ENCODE measurements at regions not wholly inside any gene's neighbourhood (a gene's known extent, or its start where the extent isn't known, plus 50 kb on each side); places are given as distances from the start of the nearest gene placed in this dataset.
"Not testable (repeated sequence)": the region's sequence is repeated elsewhere in the genome, so short reads cannot be mapped to it uniquely, and the experiment has no call there.

- TF ChIP-seq EZH2phosphoT487 (IDR thresholded peaks at IDR 0.05; ENCODE audit: low read depth, severe bottlenecking, unreplicated experiment): no peak
- Histone ChIP-seq H3K9me2 (replicated peaks; ENCODE audit: insufficient read depth) (no peaks in the 10 kb centered on the region), H3K4me2 (no peak overlapping the region), H3K36me3 (replicated peaks; ENCODE audit: insufficient read depth, low read depth) (no peaks in the 10 kb centered on the region), H3K9me3 (ENCODE audit: low read depth) (no peaks in the 10 kb centered on the region), H3K27ac (no peak overlapping the region), H3K4me3 (no peak overlapping the region), H3K4me1 (ENCODE audit: insufficient read depth) (no peaks in the 10 kb centered on the region), H3K79me2 (no peaks in the 10 kb centered on the region), H3K27me3 (no peaks in the 10 kb centered on the region), H2AFZ (no peak overlapping the region), H4K20me1 (ENCODE audit: insufficient read depth, poor library complexity, severe bottlenecking) (no peaks in the 10 kb centered on the region)
- 91% methylated on average over 5 of the region's 5 CpGs for WGBS (ENCODE audit: low lambda C conversion rate, missing lambda C conversion rate)
- DNase-seq (ENCODE audit: low spot score): no peak
These were observed 190.8 kb upstream of the NDUFV2 start for GRCh38 chr18:8911408-8912340.

- Histone ChIP-seq H3K27me3 (no peaks in the 10 kb centered on the region), H3K36me3 (replicated peaks; ENCODE audit: insufficient read depth, low read depth) (no peaks in the 10 kb centered on the region), H4K20me1 (ENCODE audit: insufficient read depth, poor library complexity, severe bottlenecking) (no peaks in the 10 kb centered on the region), H3K9me3 (ENCODE audit: low read depth) (no peaks in the 10 kb centered on the region), H3K27ac (no peak overlapping the region), H3K4me3 (no peak overlapping the region), H3K9me2 (replicated peaks; ENCODE audit: insufficient read depth) (no peaks in the 10 kb centered on the region), H3K4me1 (ENCODE audit: insufficient read depth) (no peaks in the 10 kb centered on the region), H2AFZ (no peak overlapping the region), H3K79me2 (no peaks in the 10 kb centered on the region), H3K4me2 (no peak overlapping the region)
- TF ChIP-seq EZH2 (IDR thresholded peaks at IDR 0.05; ENCODE audit: borderline replicate concordance): no peak
- TF ChIP-seq, protein P1, sequence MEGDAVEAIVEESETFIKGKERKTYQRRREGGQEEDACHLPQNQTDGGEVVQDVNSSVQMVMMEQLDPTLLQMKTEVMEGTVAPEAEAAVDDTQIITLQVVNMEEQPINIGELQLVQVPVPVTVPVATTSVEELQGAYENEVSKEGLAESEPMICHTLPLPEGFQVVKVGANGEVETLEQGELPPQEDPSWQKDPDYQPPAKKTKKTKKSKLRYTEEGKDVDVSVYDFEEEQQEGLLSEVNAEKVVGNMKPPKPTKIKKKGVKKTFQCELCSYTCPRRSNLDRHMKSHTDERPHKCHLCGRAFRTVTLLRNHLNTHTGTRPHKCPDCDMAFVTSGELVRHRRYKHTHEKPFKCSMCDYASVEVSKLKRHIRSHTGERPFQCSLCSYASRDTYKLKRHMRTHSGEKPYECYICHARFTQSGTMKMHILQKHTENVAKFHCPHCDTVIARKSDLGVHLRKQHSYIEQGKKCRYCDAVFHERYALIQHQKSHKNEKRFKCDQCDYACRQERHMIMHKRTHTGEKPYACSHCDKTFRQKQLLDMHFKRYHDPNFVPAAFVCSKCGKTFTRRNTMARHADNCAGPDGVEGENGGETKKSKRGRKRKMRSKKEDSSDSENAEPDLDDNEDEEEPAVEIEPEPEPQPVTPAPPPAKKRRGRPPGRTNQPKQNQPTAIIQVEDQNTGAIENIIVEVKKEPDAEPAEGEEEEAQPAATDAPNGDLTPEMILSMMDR (IDR thresholded peaks at IDR 0.05; ENCODE audit: poor library complexity): no peak
- TF ChIP-seq EZH2phosphoT487 (IDR thresholded peaks at IDR 0.05; ENCODE audit: low read depth, severe bottlenecking, unreplicated experiment): no peak
- peak; percentile 38 for DNase-seq (ENCODE audit: low spot score)
- WGBS (ENCODE audit: low lambda C conversion rate, missing lambda C conversion rate): 73% methylated on average over 17 of the region's 17 CpGs
These were observed 189.9 kb upstream of the NDUFV2 start for GRCh38 chr18:8912348-8913326.

DNA sequence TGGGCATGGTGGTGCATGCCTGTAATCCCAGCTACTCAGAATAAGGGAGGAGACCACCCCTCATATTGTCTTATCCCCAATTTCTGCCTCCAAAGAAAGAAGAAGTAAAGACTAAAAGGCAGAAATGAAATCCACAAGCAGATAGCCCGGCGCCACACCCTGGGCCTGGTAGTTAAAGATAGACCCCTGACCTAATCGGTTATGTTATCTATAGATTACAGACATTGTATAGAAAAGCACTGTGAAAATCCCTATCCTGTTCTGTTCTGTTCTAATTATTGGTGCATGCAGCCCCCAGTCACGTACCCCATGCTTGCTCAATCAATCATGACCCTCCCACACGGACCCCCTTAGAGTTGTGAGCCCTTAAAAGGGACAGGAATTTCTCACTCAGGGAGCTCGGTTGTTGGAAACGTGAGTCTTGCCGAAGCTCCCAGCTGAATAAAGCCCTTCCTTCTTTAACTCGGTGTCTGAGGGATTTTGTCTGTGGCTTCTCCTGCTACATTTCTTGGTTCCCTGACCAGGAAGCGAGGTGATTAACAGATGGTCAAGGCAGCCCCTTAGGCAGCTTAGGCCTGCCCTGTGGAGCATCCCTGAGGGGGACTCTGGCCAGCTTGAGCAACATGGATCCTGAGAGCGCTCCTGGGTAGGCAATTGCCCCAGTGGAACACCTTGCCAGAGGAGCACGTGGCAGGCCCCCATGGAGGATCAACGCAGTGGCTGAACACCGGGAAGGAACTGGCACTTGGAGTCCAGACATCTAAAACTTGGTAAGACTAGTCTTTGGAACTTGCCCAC, 188.7 kb upstream of the NDUFV2 start:
- H3K27me3 ChIP-seq; H3K79me2 ChIP-seq; H3K9me2 ChIP-seq (replicated peaks; ENCODE audit: insufficient read depth); H3K9me3 ChIP-seq (ENCODE audit: low read depth); H3K4me2 ChIP-seq; H3K4me1 ChIP-seq (ENCODE audit: insufficient read depth); DNase-seq (ENCODE audit: low spot score); H3K36me3 ChIP-seq (replicated peaks; ENCODE audit: insufficient read depth, low read depth); H3K27ac ChIP-seq; H2AFZ ChIP-seq; H3K4me3 ChIP-seq; H4K20me1 ChIP-seq (ENCODE audit: insufficient read depth, poor library complexity, severe bottlenecking): not testable (repeated sequence)
- 96% methylated on average over 14 of the region's 14 CpGs for WGBS (ENCODE audit: low lambda C conversion rate, missing lambda C conversion rate)

GRCh38 chr18:8914404-8915264, 187.9 kb upstream of the NDUFV2 start:
- not testable (repeated sequence) for H3K4me1 ChIP-seq (ENCODE audit: insufficient read depth); H2AFZ ChIP-seq; H4K20me1 ChIP-seq (ENCODE audit: insufficient read depth, poor library complexity, severe bottlenecking); H3K9me2 ChIP-seq (replicated peaks; ENCODE audit: insufficient read depth); H3K4me3 ChIP-seq; H3K9me3 ChIP-seq (ENCODE audit: low read depth); H3K36me3 ChIP-seq (replicated peaks; ENCODE audit: insufficient read depth, low read depth); H3K4me2 ChIP-seq; H3K79me2 ChIP-seq; H3K27me3 ChIP-seq; DNase-seq (ENCODE audit: low spot score); H3K27ac ChIP-seq
- 95% methylated on average over 4 of the region's 4 CpGs for WGBS (ENCODE audit: low lambda C conversion rate, missing lambda C conversion rate)

DNA sequence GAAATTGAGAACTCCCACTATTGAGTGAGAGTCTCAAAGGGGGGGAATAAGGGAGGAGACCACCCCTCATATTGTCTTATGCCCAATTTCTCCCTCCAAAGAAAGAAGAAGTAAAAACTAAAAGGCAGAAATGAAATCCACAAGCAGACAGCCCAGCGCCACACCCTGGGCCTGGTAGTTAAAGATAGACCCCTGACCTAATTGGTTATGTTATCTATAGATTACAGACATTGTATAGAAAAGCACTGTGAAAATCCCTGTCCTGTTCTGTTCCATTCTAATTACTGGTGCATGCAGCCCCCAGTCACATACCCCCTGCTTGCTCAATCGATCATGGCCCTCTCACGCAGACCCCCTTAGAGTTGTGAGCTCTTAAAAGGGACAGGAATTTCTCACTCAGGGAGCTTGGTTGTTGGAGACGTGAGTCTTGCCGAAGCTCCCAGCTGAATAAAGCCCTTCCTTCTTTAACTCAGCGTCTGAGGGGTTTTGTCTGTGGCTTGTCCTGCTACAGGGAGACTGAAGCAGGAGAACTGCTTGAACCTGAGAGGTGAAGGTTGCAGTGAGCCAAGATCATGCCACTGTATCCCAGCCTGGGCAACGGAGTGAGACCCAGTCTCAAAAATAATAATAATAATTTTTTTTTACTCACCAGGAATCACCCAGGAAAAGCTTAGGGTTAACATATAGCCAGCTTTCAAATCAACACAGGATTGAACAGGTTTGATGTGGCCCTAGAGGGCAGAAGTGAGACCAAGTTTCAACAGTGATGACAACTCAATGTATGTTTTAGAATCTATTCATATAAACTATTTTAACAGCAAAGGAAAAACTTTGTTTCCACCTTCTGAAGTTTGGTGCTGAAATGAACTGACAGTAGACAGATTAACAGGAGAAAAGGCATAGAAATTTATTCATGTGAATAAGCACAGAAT, 181.4 kb upstream of the NDUFV2 start:
- not testable (repeated sequence) for H3K79me2 ChIP-seq; H3K27ac ChIP-seq; H4K20me1 ChIP-seq (ENCODE audit: insufficient read depth, poor library complexity, severe bottlenecking); H3K9me3 ChIP-seq (ENCODE audit: low read depth); H3K4me3 ChIP-seq; H3K4me2 ChIP-seq; H3K9me2 ChIP-seq (replicated peaks; ENCODE audit: insufficient read depth); H3K36me3 ChIP-seq (replicated peaks; ENCODE audit: insufficient read depth, low read depth); H3K27me3 ChIP-seq; H2AFZ ChIP-seq; H3K4me1 ChIP-seq (ENCODE audit: insufficient read depth); DNase-seq (ENCODE audit: low spot score)
- WGBS (ENCODE audit: low lambda C conversion rate, missing lambda C conversion rate): 94% methylated on average over 7 of the region's 7 CpGs

Measured in hepatocyte (in vitro differentiated cells).